ENCODE measurements at regions not wholly inside any gene's neighbourhood (a gene's known extent, or its start where the extent isn't known, plus 50 kb on each side); places are given as distances from the start of the nearest gene placed in this dataset.

GRCh38 chr6:165930668-165931214 lies 236.9 kb downstream of the TBXT start:
- Histone ChIP-seq H3K36me3 (ENCODE audit: control insufficient read depth in 5 of 5, insufficient read depth in 5 of 5, low read length in 5 of 5) (no peaks in the 10 kb centered on the region), H3K4me1 (ENCODE audit: control insufficient read depth in 5 of 5, insufficient read depth in 5 of 5, low read length in 5 of 5) (no peaks in the 10 kb centered on the region), H3K27ac (ENCODE audit: low read depth, low read length) (no peak overlapping the region), H3K9me3 (ENCODE audit: control insufficient read depth in 5 of 5, low read length in 5 of 5) (no peaks in the 10 kb centered on the region), H3K27me3 (ENCODE audit: control insufficient read depth in 5 of 5, insufficient read depth in 4 of 5, low read length in 5 of 5) (peaks cover 0 to 6% (median 0%) of the 10 kb centered on the region in 5 donors), H3K4me3 (ENCODE audit: low read depth in 1 of 5, low read length in 5 of 5) (no peak overlapping the region), H3K9ac (ENCODE audit: low read length in 5 of 5) (no peak overlapping the region)

- Histone ChIP-seq H3K27ac (ENCODE audit: low read depth, low read length) (no peak overlapping the region), H3K4me3 (ENCODE audit: low read depth in 1 of 5, low read length in 5 of 5) (no peak overlapping the region), H3K36me3 (ENCODE audit: control insufficient read depth in 5 of 5, insufficient read depth in 5 of 5, low read length in 5 of 5) (no peaks in the 10 kb centered on the region), H3K27me3 (ENCODE audit: control insufficient read depth in 5 of 5, insufficient read depth in 4 of 5, low read length in 5 of 5) (peaks cover 0 to 6% (median 0%) of the 10 kb centered on the region in 5 donors), H3K9ac (ENCODE audit: low read length in 5 of 5) (no peak overlapping the region), H3K4me1 (ENCODE audit: control insufficient read depth in 5 of 5, insufficient read depth in 5 of 5, low read length in 5 of 5) (no peaks in the 10 kb centered on the region), H3K9me3 (ENCODE audit: control insufficient read depth in 5 of 5, low read length in 5 of 5) (no peaks in the 10 kb centered on the region)
These were observed 238.0 kb downstream of the TBXT start for GRCh38 chr6:165929607-165930006.

GRCh38 chr6:165926378-165926777 lies 241.3 kb downstream of the TBXT start:
- H3K36me3 ChIP-seq (ENCODE audit: control insufficient read depth in 5 of 5, insufficient read depth in 5 of 5, low read length in 5 of 5) = no peaks in the 10 kb centered on the region
- H3K4me1 ChIP-seq (ENCODE audit: control insufficient read depth in 5 of 5, insufficient read depth in 5 of 5, low read length in 5 of 5) = no peaks in the 10 kb centered on the region
- no peak overlapping the region for H3K9ac ChIP-seq (ENCODE audit: low read length in 5 of 5)
- H3K4me3 ChIP-seq (ENCODE audit: low read depth in 1 of 5, low read length in 5 of 5) = no peak overlapping the region
- H3K9me3 ChIP-seq (ENCODE audit: control insufficient read depth in 5 of 5, low read length in 5 of 5) = no peaks in the 10 kb centered on the region
- peaks cover 0 to 3% (median 0%) of the 10 kb centered on the region in 5 donors for H3K27me3 ChIP-seq (ENCODE audit: control insufficient read depth in 5 of 5, insufficient read depth in 4 of 5, low read length in 5 of 5)
- no peak overlapping the region for H3K27ac ChIP-seq (ENCODE audit: low read depth, low read length)

GRCh38 chr6:165925474-165926156 lies 242.0 kb downstream of the TBXT start:
- Histone ChIP-seq H3K4me1 (ENCODE audit: control insufficient read depth in 5 of 5, insufficient read depth in 5 of 5, low read length in 5 of 5) (no peaks in the 10 kb centered on the region), H3K9ac (ENCODE audit: low read length in 5 of 5) (no peak overlapping the region), H3K27me3 (ENCODE audit: control insufficient read depth in 5 of 5, insufficient read depth in 4 of 5, low read length in 5 of 5) (no peaks in the 10 kb centered on the region), H3K4me3 (ENCODE audit: low read depth in 1 of 5, low read length in 5 of 5) (no peak overlapping the region), H3K27ac (ENCODE audit: low read depth, low read length) (no peak overlapping the region), H3K36me3 (ENCODE audit: control insufficient read depth in 5 of 5, insufficient read depth in 5 of 5, low read length in 5 of 5) (no peaks in the 10 kb centered on the region), H3K9me3 (ENCODE audit: control insufficient read depth in 5 of 5, low read length in 5 of 5) (no peaks in the 10 kb centered on the region)

- no peaks in the 10 kb centered on the region for H3K27me3 ChIP-seq (ENCODE audit: control insufficient read depth in 5 of 5, insufficient read depth in 4 of 5, low read length in 5 of 5)
- H3K27ac ChIP-seq (ENCODE audit: low read depth, low read length) = no peak overlapping the region
- H3K9me3 ChIP-seq (ENCODE audit: control insufficient read depth in 5 of 5, low read length in 5 of 5) = no peaks in the 10 kb centered on the region
- no peaks in the 10 kb centered on the region for H3K36me3 ChIP-seq (ENCODE audit: control insufficient read depth in 5 of 5, insufficient read depth in 5 of 5, low read length in 5 of 5)
- no peak overlapping the region for H3K9ac ChIP-seq (ENCODE audit: low read length in 5 of 5)
- no peak overlapping the region for H3K4me3 ChIP-seq (ENCODE audit: low read depth in 1 of 5, low read length in 5 of 5)
- H3K4me1 ChIP-seq (ENCODE audit: control insufficient read depth in 5 of 5, insufficient read depth in 5 of 5, low read length in 5 of 5) = no peaks in the 10 kb centered on the region
These were observed 245.3 kb downstream of the TBXT start for GRCh38 chr6:165922309-165922794.

GRCh38 chr6:165920896-165921671 lies 246.6 kb downstream of the TBXT start:
- H3K4me3 ChIP-seq (ENCODE audit: low read depth in 1 of 5, low read length in 5 of 5) = no peak overlapping the region
- no peaks in the 10 kb centered on the region for H3K36me3 ChIP-seq (ENCODE audit: control insufficient read depth in 5 of 5, insufficient read depth in 5 of 5, low read length in 5 of 5)
- H3K9me3 ChIP-seq (ENCODE audit: control insufficient read depth in 5 of 5, low read length in 5 of 5) = no peaks in the 10 kb centered on the region
- no peak overlapping the region for H3K27ac ChIP-seq (ENCODE audit: low read depth, low read length)
- peaks cover 0 to 2% (median 0%) of the 10 kb centered on the region in 5 donors for H3K27me3 ChIP-seq (ENCODE audit: control insufficient read depth in 5 of 5, insufficient read depth in 4 of 5, low read length in 5 of 5)
- H3K9ac ChIP-seq (ENCODE audit: low read length in 5 of 5) = no peak overlapping the region
- H3K4me1 ChIP-seq (ENCODE audit: control insufficient read depth in 5 of 5, insufficient read depth in 5 of 5, low read length in 5 of 5) = no peaks in the 10 kb centered on the region

- Histone ChIP-seq H3K9me3 (ENCODE audit: control insufficient read depth in 5 of 5, low read length in 5 of 5) (no peaks in the 10 kb centered on the region), H3K27me3 (ENCODE audit: control insufficient read depth in 5 of 5, insufficient read depth in 4 of 5, low read length in 5 of 5) (peaks cover 0 to 2% (median 0%) of the 10 kb centered on the region in 5 donors), H3K4me3 (ENCODE audit: low read depth in 1 of 5, low read length in 5 of 5) (no peak overlapping the region), H3K27ac (ENCODE audit: low read depth, low read length) (no peak overlapping the region), H3K36me3 (ENCODE audit: control insufficient read depth in 5 of 5, insufficient read depth in 5 of 5, low read length in 5 of 5) (no peaks in the 10 kb centered on the region), H3K4me1 (ENCODE audit: control insufficient read depth in 5 of 5, insufficient read depth in 5 of 5, low read length in 5 of 5) (no peaks in the 10 kb centered on the region), H3K9ac (ENCODE audit: low read length in 5 of 5) (no peak overlapping the region)
These were observed 250.1 kb downstream of the TBXT start for GRCh38 chr6:165917576-165917975.

- Histone ChIP-seq H3K9ac (ENCODE audit: low read length in 5 of 5) (no peak overlapping the region), H3K4me3 (ENCODE audit: low read depth in 1 of 5, low read length in 5 of 5) (no peak overlapping the region), H3K36me3 (ENCODE audit: control insufficient read depth in 5 of 5, insufficient read depth in 5 of 5, low read length in 5 of 5) (no peaks in the 10 kb centered on the region), H3K9me3 (ENCODE audit: control insufficient read depth in 5 of 5, low read length in 5 of 5) (no peaks in the 10 kb centered on the region), H3K4me1 (ENCODE audit: control insufficient read depth in 5 of 5, insufficient read depth in 5 of 5, low read length in 5 of 5) (no peaks in the 10 kb centered on the region), H3K27me3 (ENCODE audit: control insufficient read depth in 5 of 5, insufficient read depth in 4 of 5, low read length in 5 of 5) (peaks cover 0 to 2% (median 0%) of the 10 kb centered on the region in 5 donors), H3K27ac (ENCODE audit: low read depth, low read length) (no peak overlapping the region)
These were observed 252.2 kb upstream of the PDE10A start for GRCh38 chr6:165915022-165915770.

GRCh38 chr6:165913676-165914570 lies 250.9 kb upstream of the PDE10A start:
- no peak overlapping the region for H3K27ac ChIP-seq (ENCODE audit: low read depth, low read length)
- no peak overlapping the region for H3K4me3 ChIP-seq (ENCODE audit: low read depth in 1 of 5, low read length in 5 of 5)
- H3K9ac ChIP-seq (ENCODE audit: low read length in 5 of 5) = no peak overlapping the region
- H3K4me1 ChIP-seq (ENCODE audit: control insufficient read depth in 5 of 5, insufficient read depth in 5 of 5, low read length in 5 of 5) = no peaks in the 10 kb centered on the region
- H3K9me3 ChIP-seq (ENCODE audit: control insufficient read depth in 5 of 5, low read length in 5 of 5) = no peaks in the 10 kb centered on the region
- peaks cover 0 to 2% (median 0%) of the 10 kb centered on the region in 5 donors for H3K27me3 ChIP-seq (ENCODE audit: control insufficient read depth in 5 of 5, insufficient read depth in 4 of 5, low read length in 5 of 5)
- H3K36me3 ChIP-seq (ENCODE audit: control insufficient read depth in 5 of 5, insufficient read depth in 5 of 5, low read length in 5 of 5) = no peaks in the 10 kb centered on the region
